Kidney epithelial cell (primary cell): ENCODE measurements at regions not wholly inside any gene's neighbourhood (a gene's known extent, or its start where the extent isn't known, plus 50 kb on each side); places are given as distances from the start of the nearest gene placed in this dataset.

Source experiments
- DNase-seq: peaks from one replicate; pipeline ENCODE4 v3.0.0-alpha.2; 2010; ENCODE audit warnings: low read depth
- H3K27me3 ChIP-seq: 2 replicates; pipeline ENCODE4 v1.6.0; 2011; ENCODE audit warnings: low read length; ENCODE audit not compliant: control insufficient read depth, insufficient read depth
- H3K36me3 ChIP-seq: 2 replicates; pipeline ENCODE4 v1.5.1; 2011; ENCODE audit warnings: low read length; ENCODE audit not compliant: control insufficient read depth, insufficient read depth
- H3K4me3 ChIP-seq: 2 replicates; pipeline ENCODE4 v1.5.1; 2011; ENCODE audit warnings: low read depth, mild to moderate bottlenecking, control low read depth, low read length
- CTCF ChIP-seq: IDR thresholded peaks from 2 replicates; pipeline ENCODE4 v1.5.1; 2011; ENCODE audit warnings: mild to moderate bottlenecking, moderate library complexity, low read length, control low read depth, inconsistent platforms; ENCODE audit not compliant: insufficient read depth, poor library complexity, severe bottlenecking

- Histone ChIP-seq H3K27me3 (no peaks in the 10 kb centered on the region), H3K4me3 (no peak overlapping the region), H3K36me3 (no peaks in the 10 kb centered on the region)
- no peak for TF ChIP-seq CTCF
- no peak for DNase-seq
These were observed 78.3 kb upstream of the LIFR start for GRCh38 chr5:38634568-38635369.

DNA sequence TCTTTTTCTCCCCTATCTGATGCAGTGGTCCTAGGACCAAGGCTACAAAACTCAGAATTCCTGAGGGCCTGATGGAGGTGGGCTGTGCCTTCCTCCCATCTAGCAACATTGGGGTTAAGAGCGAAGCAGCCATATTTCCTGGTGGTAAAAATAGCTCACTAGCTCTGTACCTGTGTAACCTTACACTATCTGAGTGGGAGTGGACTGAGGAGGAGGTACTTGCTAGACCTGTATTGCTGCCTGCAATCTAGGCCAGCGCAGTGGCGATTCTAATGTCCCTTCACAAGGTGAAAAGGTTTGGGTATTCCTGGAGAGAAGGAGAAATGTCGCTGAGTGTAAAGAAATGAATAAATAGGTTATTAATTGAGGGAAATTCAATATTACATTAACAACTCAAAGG is 80.2 kb upstream of the LIFR start:
- no peaks in the 10 kb centered on the region for H3K36me3 ChIP-seq

GRCh38 chr5:38638656-38639055 is 82.2 kb upstream of the LIFR start:
- no peak for TF ChIP-seq CTCF
- no peak for DNase-seq
- Histone ChIP-seq H3K27me3 (no peaks in the 10 kb centered on the region), H3K36me3 (no peaks in the 10 kb centered on the region), H3K4me3 (no peak overlapping the region)

More for the DNA sequence above, 80.2 kb upstream of the LIFR start:
- no peak for TF ChIP-seq CTCF
- DNase-seq: no peak
- H3K4me3 ChIP-seq: no peak overlapping the region
- H3K27me3 ChIP-seq: no peaks in the 10 kb centered on the region

DNA sequence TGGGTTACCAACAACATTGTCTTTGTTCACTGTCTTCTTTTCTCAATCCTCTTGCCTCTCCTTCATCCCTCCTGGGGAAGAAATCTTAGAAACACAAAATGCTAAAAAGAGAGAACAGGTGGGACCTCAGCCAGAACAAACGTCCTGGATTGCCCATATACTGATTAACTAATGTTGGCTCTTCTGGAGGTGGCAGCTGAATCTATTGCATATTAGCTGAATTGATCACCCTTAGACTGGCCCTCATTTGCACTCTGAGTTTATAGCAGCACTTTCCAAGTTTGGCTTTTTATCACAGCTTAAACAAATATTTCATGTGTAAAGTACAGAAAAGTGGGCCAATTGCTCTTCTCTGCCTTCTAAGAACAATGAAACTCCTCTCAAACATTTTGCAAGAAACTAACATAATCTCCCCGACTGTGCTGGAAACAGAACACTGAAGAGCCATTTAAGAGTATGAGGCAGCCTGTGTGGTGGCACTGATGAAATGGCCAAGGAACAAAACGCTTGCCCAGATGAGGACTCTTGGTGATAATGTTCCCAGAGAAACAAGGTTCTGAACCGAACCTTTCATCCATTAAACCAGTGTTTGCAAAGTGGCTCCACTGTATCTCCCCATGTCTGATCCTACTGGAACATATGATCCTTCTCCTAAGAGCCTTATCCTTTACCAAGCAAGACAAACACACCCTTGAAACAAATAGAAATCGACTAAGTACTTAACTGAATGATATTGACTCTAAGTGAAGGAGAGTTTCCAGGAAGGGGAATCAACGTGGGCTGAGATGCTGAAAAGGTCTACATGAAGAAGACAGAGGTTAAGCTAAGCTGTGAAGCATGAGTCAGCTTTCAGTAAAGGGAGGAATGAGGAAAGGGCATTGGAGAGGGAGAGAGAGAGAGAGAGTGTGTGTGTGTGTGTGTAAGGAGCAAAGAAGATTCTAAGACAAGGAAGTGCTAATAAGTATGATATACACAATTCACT is 83.2 kb upstream of the LIFR start:
- no peak overlapping the region for H3K4me3 ChIP-seq

GRCh38 chr5:38641003-38641402 is 84.6 kb upstream of the LIFR start:
- Histone ChIP-seq H3K36me3 (no peaks in the 10 kb centered on the region), H3K27me3 (no peaks in the 10 kb centered on the region), H3K4me3 (no peak overlapping the region)
- TF ChIP-seq CTCF: no peak
- DNase-seq: no peak

More for the DNA sequence above, 83.2 kb upstream of the LIFR start:
- Histone ChIP-seq H3K36me3 (no peaks in the 10 kb centered on the region), H3K27me3 (no peaks in the 10 kb centered on the region)
- TF ChIP-seq CTCF: no peak
- DNase-seq: no peak
